GM10266 (cell line): ENCODE measurements at regions not wholly inside any gene's neighbourhood (a gene's known extent, or its start where the extent isn't known, plus 50 kb on each side); places are given as distances from the start of the nearest gene placed in this dataset.
A peak's percentile ranks its signal among the peaks of the same experiment; 100 is the strongest.

Source experiments
- DNase-seq: peaks from one replicate; pipeline ENCODE4 v3.0.0; 2012; ENCODE audit errors: extremely low spot score
- TF ChIP-seq, protein P1 (sequence below): IDR thresholded peaks from 2 replicates; pipeline ENCODE4 v1.5.1; 2012; ENCODE audit warnings: mild to moderate bottlenecking, low read depth; ENCODE audit not compliant: control insufficient read depth, insufficient read depth; ENCODE audit errors: missing control alignments

- TF ChIP-seq, protein P1, sequence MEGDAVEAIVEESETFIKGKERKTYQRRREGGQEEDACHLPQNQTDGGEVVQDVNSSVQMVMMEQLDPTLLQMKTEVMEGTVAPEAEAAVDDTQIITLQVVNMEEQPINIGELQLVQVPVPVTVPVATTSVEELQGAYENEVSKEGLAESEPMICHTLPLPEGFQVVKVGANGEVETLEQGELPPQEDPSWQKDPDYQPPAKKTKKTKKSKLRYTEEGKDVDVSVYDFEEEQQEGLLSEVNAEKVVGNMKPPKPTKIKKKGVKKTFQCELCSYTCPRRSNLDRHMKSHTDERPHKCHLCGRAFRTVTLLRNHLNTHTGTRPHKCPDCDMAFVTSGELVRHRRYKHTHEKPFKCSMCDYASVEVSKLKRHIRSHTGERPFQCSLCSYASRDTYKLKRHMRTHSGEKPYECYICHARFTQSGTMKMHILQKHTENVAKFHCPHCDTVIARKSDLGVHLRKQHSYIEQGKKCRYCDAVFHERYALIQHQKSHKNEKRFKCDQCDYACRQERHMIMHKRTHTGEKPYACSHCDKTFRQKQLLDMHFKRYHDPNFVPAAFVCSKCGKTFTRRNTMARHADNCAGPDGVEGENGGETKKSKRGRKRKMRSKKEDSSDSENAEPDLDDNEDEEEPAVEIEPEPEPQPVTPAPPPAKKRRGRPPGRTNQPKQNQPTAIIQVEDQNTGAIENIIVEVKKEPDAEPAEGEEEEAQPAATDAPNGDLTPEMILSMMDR, result peak; percentile 44
- DNase-seq, result peak; percentile 11
Observed at GRCh38 chr7:127504715-127505114, 80.7 kb downstream of the GCC1 start.

DNA sequence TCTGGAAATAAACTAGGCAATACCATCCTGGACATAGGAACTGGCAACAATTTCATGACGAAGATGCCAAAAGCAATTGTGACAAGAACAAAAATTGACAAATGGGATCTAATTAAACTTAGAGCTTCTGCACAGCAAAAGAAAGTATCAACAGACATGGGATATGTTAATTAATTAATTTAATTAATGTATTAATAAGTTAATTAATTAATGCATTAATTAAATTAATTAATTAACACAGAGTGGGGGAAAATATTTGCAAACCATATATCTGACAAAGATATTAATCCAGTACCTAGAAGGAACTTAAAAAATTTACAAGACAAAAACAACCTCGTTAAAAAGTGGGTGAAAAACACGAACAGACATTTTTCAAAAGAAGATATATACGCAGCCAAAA is 83.6 kb downstream of the GCC1 start:
- DNase-seq, result no peak
- TF ChIP-seq, protein P1, result no peak

GRCh38 chr7:127487381-127487780 is 94.9 kb upstream of the ZNF800 start:
- TF ChIP-seq, protein P1, result no peak
- no peak for DNase-seq

GRCh38 chr7:127486654-127487053 is 94.1 kb upstream of the ZNF800 start:
- DNase-seq, result no peak
- TF ChIP-seq, protein P1, result no peak

- TF ChIP-seq, protein P1, result no peak
- DNase-seq, result no peak
Observed at GRCh38 chr7:127485482-127485881, 93.0 kb upstream of the ZNF800 start.

DNA sequence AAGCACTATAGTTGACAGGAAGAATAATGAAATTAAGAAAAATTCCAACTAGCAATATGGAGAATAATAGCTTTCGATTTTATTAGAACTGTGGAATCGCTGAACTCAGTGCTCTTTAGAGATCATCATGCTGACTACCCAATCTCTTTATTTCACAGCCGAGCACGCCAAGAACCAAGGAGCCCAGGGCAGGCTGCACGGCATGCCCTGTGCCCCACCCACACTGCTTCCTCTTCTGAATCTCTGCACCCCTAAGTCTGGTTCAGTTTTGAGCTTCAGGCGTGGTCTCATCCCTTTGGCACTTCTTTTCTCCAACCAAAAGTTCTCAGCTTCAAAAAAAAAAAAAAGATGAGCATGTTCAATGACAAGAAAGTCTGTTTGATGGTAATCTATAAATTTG is 92.4 kb upstream of the ZNF800 start:
- DNase-seq, result no peak
- TF ChIP-seq, protein P1, result no peak

DNA sequence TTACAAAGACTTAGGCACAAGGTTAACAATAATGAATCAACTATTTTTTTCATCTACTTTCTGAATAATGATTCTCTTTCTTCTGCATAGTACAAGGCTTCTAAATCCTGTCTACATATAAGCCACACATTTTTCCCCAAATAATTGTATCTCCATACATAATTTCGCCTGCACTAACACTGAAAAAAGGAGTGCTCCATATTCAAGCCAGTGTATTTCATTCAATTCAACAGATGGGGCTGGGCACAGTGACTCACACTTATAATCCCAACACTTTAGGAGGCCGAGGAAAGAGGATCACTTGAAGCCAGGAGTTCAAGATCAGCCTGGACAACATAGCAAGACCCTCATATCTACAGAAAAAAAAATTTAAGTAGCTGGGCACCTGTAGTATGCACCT is 86.0 kb upstream of the ZNF800 start:
- no peak for DNase-seq
- TF ChIP-seq, protein P1, result no peak
